H9 (cell line): ENCODE measurements at regions not wholly inside any gene's neighbourhood (a gene's known extent, or its start where the extent isn't known, plus 50 kb on each side); places are given as distances from the start of the nearest gene placed in this dataset.
"Not testable (repeated sequence)": the region's sequence is repeated elsewhere in the genome, so short reads cannot be mapped to it uniquely, and the experiment has no call there.

Experiments
- DNase-seq: peaks from one replicate; pipeline ENCODE4 v3.0.0-alpha.2; 2017
- H2AFZ ChIP-seq: one replicate; pipeline ENCODE4 v1.6.1; 2013; ENCODE audit warnings: mild to moderate bottlenecking, low read length, control low read depth, moderate library complexity
- H2AK5ac ChIP-seq: 2 replicates; pipeline ENCODE4 v1.6.1; 2013; ENCODE audit warnings: low read length, control low read depth, mixed read lengths; ENCODE audit not compliant: insufficient read length
- H2BK120ac ChIP-seq: one replicate; pipeline ENCODE4 v1.6.1; 2013; ENCODE audit warnings: low read depth, mild to moderate bottlenecking, low read length, control low read depth, inconsistent platforms; ENCODE audit not compliant: poor library complexity, severe bottlenecking
- H2BK12ac ChIP-seq: 2 replicates; pipeline ENCODE4 v1.6.1; 2013; ENCODE audit warnings: low read length, control low read depth, mixed read lengths, low read depth; ENCODE audit not compliant: insufficient read length
- H2BK15ac ChIP-seq: 2 replicates; pipeline ENCODE4 v1.6.1; 2013; ENCODE audit warnings: low read depth, low read length, control low read depth
- H2BK20ac ChIP-seq: one replicate; pipeline ENCODE4 v1.6.1; 2013; ENCODE audit warnings: low read depth, mild to moderate bottlenecking, low read length, control low read depth, inconsistent platforms; ENCODE audit not compliant: poor library complexity, severe bottlenecking
- H2BK5ac ChIP-seq: 2 replicates; pipeline ENCODE4 v1.6.1; 2013; ENCODE audit warnings: low read length, control low read depth, mixed read lengths; ENCODE audit not compliant: insufficient read length
- H3K14ac ChIP-seq: 2 replicates; pipeline ENCODE4 v1.6.1; 2013; ENCODE audit warnings: low read length, control low read depth; ENCODE audit not compliant: insufficient read depth
- H3K18ac ChIP-seq: 2 replicates; pipeline ENCODE4 v1.6.1; 2013; ENCODE audit warnings: low read depth, mild to moderate bottlenecking, mixed read lengths, low read length, control low read depth; ENCODE audit not compliant: insufficient read length
- H3K23ac ChIP-seq: 2 replicates; pipeline ENCODE4 v1.6.1; 2013; ENCODE audit warnings: low read length, control low read depth, mixed read lengths, low read depth; ENCODE audit not compliant: insufficient read length
- H3K23me2 ChIP-seq: 2 replicates; pipeline ENCODE4 v1.6.1; 2013; ENCODE audit warnings: low read depth, mild to moderate bottlenecking, mixed read lengths, low read length, control low read depth; ENCODE audit not compliant: insufficient read length, poor library complexity, severe bottlenecking
- H3K27ac ChIP-seq: 2 replicates; pipeline ENCODE4 v1.5.1; 2013; ENCODE audit warnings: low read length, control low read depth, mixed read lengths, low read depth; ENCODE audit not compliant: insufficient read length
- H3K27me3 ChIP-seq: 2 replicates; pipeline ENCODE4 v1.6.1; 2013; ENCODE audit warnings: low read length, control low read depth, inconsistent platforms; ENCODE audit not compliant: insufficient read depth
- H3K4ac ChIP-seq: 2 replicates; pipeline ENCODE4 v1.6.1; 2013; ENCODE audit warnings: low read depth, mild to moderate bottlenecking, control low read depth, inconsistent platforms, low read length, moderate library complexity
- H3K4me1 ChIP-seq: 2 replicates; pipeline ENCODE4 v1.6.1; 2013; ENCODE audit warnings: low read length, control low read depth, inconsistent platforms; ENCODE audit not compliant: insufficient read depth
- H3K4me2 ChIP-seq: 2 replicates; pipeline ENCODE4 v1.6.1; 2013; ENCODE audit warnings: low read length, control low read depth, mixed read lengths; ENCODE audit not compliant: insufficient read length, insufficient read depth
- H3K56ac ChIP-seq: 2 replicates; pipeline ENCODE4 v1.6.1; 2013; ENCODE audit warnings: low read depth, mild to moderate bottlenecking, mixed read lengths, low read length, control low read depth; ENCODE audit not compliant: insufficient read length
- H3K79me1 ChIP-seq: 2 replicates; pipeline ENCODE4 v1.6.1; 2013; ENCODE audit warnings: low read depth, mild to moderate bottlenecking, moderate library complexity, low read length, control low read depth, inconsistent platforms; ENCODE audit not compliant: insufficient read depth, poor library complexity, severe bottlenecking
- H3K79me2 ChIP-seq: 2 replicates; pipeline ENCODE4 v1.6.1; 2013; ENCODE audit warnings: low read length, control low read depth, inconsistent platforms; ENCODE audit not compliant: insufficient read depth
- H3K9ac ChIP-seq: 2 replicates; pipeline ENCODE4 v1.6.1; 2013; ENCODE audit warnings: low read length, control low read depth, mixed read lengths; ENCODE audit not compliant: insufficient read length; ENCODE audit errors: extremely low read depth
- H3K9me3 ChIP-seq: one replicate; pipeline ENCODE4 v1.6.1; 2013; ENCODE audit warnings: low read depth, low read length, inconsistent platforms; ENCODE audit not compliant: control insufficient read depth
- H3T11ph ChIP-seq: one replicate; pipeline ENCODE4 v1.6.1; 2013; ENCODE audit warnings: mild to moderate bottlenecking, low read length, control low read depth, inconsistent platforms
- H4K20me1 ChIP-seq: one replicate; pipeline ENCODE4 v1.6.1; 2013; ENCODE audit not compliant: control insufficient read depth, insufficient read length, insufficient read depth
- H4K5ac ChIP-seq: 2 replicates; pipeline ENCODE4 v1.6.1; 2013; ENCODE audit warnings: low read depth, mild to moderate bottlenecking, mixed read lengths, low read length, control low read depth; ENCODE audit not compliant: insufficient read length
- H4K8ac ChIP-seq: replicated peaks from 2 replicates; pipeline ENCODE4 v1.6.1; 2013; ENCODE audit warnings: low read length, control low read depth, mixed read lengths, low read depth; ENCODE audit not compliant: insufficient read length
- H4K91ac ChIP-seq: 2 replicates; pipeline ENCODE4 v1.6.1; 2013; ENCODE audit warnings: low read depth, mild to moderate bottlenecking, moderate library complexity, mixed read lengths, low read length, control low read depth; ENCODE audit not compliant: insufficient read length
- H3K27ac Mint-ChIP-seq, 3 experiments: 2 replicates in 2 of 3; 3 replicates in 1 of 3; pipeline ENCODE4 v1.8.0; 2020 to 2021; ENCODE audit warnings: mixed read lengths in 3 of 3, mild to moderate bottlenecking in 1 of 3, moderate library complexity in 1 of 3
- H3K27me3 Mint-ChIP-seq: 2 replicates; pipeline ENCODE4 v1.8.0; 2021; ENCODE audit warnings: low read depth, mild to moderate bottlenecking, moderate library complexity, mixed read lengths
- H3K36me3 Mint-ChIP-seq, 3 experiments: 2 replicates in 2 of 3; 3 replicates in 1 of 3; pipeline ENCODE4 v1.8.0; 2020 to 2021; ENCODE audit warnings: low read depth in 3 of 3, mixed read lengths in 3 of 3; ENCODE audit not compliant: insufficient read depth in 1 of 3
- H3K4me1 Mint-ChIP-seq, 2 experiments: 2 replicates each; pipeline ENCODE4 v1.8.0; 2020; ENCODE audit warnings: mixed read lengths in 2 of 2
- H3K4me3 Mint-ChIP-seq, 2 experiments: 2 replicates in 1 of 2; 3 replicates in 1 of 2; pipeline ENCODE4 v1.8.0; 2020 to 2021; ENCODE audit warnings: mild to moderate bottlenecking in 2 of 2, mixed read lengths in 2 of 2, moderate library complexity in 1 of 2
- H3K9me3 Mint-ChIP-seq, 2 experiments: 2 replicates in 1 of 2; 3 replicates in 1 of 2; pipeline ENCODE4 v1.8.0; 2020; ENCODE audit warnings: mild to moderate bottlenecking in 2 of 2, mixed read lengths in 2 of 2, moderate library complexity in 1 of 2
- WGBS: extraction: QIAGEN DNeasy Blood & Tissue Kit; methylation state at CpG from one replicate; pipeline ENCODE4 v1.1.7; 2013; ENCODE audit warnings: missing lambda C conversion rate, low lambda C conversion rate, mixed read lengths; ENCODE audit not compliant: insufficient read length; ENCODE audit errors: extremely low coverage; 5-methylcytosine and 5-hydroxymethylcytosine counted together

DNA sequence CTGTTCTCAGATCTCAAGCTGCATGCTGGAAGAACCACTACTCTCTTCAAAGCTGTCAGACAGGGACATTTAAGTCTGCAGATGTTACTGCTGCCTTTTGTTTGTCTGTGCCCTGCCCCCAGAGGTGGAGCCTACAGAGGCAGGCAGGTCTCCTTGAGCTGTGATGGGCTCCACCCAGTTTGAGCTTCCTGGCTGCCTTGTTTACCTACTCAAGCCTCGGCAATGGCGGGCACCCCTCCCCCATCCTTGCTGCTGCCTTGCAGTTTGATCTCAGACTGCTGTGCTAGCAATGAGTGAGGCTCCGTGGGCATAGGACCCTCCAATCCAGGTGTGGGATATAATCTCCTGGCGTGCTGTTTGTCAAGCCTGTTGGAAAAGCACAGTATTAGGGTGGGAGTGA is 1122.9 kb downstream of the DNAJB9 start:
- H3K9ac ChIP-seq, H3K4me3 Mint-ChIP-seq, H4K5ac ChIP-seq, H2AFZ ChIP-seq, H3K18ac ChIP-seq, H3K79me1 ChIP-seq, H3K23me2 ChIP-seq, H2BK120ac ChIP-seq, H2BK20ac ChIP-seq, H3K27me3 ChIP-seq, H3K27ac ChIP-seq, H2BK5ac ChIP-seq, H4K20me1 ChIP-seq, DNase-seq, H4K8ac ChIP-seq, H2AK5ac ChIP-seq, H3K14ac ChIP-seq, H3K4me1 ChIP-seq, H3K23ac ChIP-seq, H3K4me1 Mint-ChIP-seq, H3K56ac ChIP-seq, H3K79me2 ChIP-seq, H2BK15ac ChIP-seq, H4K91ac ChIP-seq, H3K4me2 ChIP-seq, H3K27ac Mint-ChIP-seq, H3K4ac ChIP-seq, H3T11ph ChIP-seq, H2BK12ac ChIP-seq, H3K27me3 Mint-ChIP-seq: not testable (repeated sequence)
- WGBS: no CpG with 5 or more reads among the region's 4 CpGs
- Mint-ChIP-seq H3K36me3 (peaks cover 6 to 48% (median 33%) of the 10 kb centered on the region in 3 experiments), H3K9me3 (peaks cover 38 to 40% of the 10 kb centered on the region in 2 experiments)
- H3K9me3 ChIP-seq: peaks cover 10% of the 10 kb centered on the region
